T-helper 2 cell (primary cell): ENCODE measurements at regions not wholly inside any gene's neighbourhood (a gene's known extent, or its start where the extent isn't known, plus 50 kb on each side); places are given as distances from the start of the nearest gene placed in this dataset.
A peak's percentile ranks its signal among the peaks of the same experiment; 100 is the strongest.

ENCODE experiments used
- DNase-seq, 5 experiments: peaks; one replicate each; pipeline versions ENCODE4 v3.0.0 to v3.0.0-alpha.2; 2012 to 2022

- DNase-seq, result peak in 1 of 5 experiments; percentile 17
Observed at GRCh38 chr12:78406828-78407227, 457.7 kb upstream of the SYT1 start.

DNA sequence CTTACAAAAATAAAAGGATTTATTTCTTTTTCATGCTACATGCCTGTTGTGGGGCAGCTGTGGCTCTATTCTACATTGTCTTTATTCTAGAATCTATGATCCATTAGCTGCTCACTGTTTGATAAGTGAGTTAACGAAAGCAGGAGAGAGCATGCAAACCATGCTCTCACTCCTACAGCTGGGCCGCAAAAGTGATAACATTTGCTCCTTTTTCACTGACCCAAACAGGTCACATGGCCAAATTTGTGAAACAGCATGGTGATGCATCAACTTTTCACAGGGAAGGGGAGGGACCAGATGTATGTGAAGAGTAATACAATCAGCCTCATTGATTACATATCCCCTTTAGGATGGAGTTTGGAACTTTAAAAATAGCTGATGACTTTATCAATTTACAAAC, 456.9 kb upstream of the SYT1 start:
- DNase-seq, result no peak

DNA sequence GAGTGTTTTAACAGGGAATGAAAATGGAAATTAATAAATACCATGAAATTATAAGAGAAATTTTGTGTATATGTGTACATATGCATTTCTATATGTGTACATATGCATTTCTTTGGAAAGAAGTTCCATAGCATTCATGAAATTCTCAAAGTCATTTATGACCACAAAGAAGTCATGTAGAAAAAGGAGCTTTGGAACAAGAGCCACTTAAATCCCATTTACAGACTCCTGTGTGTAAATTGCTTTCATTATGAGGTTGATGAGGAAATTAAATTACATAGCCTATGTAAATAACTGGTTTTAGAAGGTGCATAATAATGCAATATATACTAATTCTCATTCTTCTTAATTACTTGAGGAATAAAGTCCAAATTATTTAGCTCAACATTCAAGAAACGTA, 450.5 kb upstream of the SYT1 start:
- DNase-seq, result no peak

DNA sequence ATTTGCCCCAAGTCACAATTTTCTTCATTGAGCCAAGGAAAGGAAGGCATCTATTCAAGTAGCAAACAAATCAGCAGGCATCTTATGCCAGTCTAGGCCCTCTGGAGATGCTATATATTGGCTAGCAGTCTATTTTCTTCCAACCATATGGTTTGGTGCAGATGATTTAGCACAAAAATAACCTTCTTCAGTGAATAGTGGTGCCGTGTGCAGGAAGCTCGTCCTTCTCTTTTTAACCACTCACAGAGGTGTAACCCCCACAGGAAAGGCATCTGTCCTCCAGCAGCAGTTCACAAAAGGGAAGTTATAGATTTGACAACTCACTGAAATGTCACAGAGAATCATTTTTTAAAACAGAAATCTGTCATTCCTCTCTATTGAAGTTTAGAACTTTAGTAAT, 445.7 kb upstream of the SYT1 start:
- no peak for DNase-seq

- DNase-seq, result no peak
Observed at GRCh38 chr12:78419513-78419912, 445.1 kb upstream of the SYT1 start.

- DNase-seq, result no peak
Observed at GRCh38 chr12:78420991-78421390, 443.6 kb upstream of the SYT1 start.

DNA sequence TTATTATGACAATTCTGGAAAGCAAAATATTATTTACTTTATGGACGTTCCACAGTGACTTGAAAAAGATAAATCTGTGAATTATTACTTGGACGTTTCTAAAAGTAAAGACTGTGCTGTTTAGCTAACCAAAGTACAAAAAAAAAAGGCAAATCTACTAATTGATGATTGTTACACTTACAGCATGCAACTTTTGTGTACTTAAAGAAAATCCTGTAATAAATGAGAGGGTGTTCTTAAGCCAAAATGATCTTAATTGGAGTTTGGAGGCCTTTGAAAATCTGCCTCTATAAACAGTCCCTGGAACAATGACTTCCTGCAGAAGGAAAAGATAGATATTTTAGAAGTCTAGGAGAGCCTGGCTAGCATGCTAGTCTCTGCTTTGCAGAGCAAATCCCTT, 434.0 kb upstream of the SYT1 start:
- DNase-seq, result no peak

GRCh38 chr12:78431931-78432330, 432.6 kb upstream of the SYT1 start:
- DNase-seq, result no peak

- DNase-seq, result no peak
Observed at GRCh38 chr12:78439666-78440065, 424.9 kb upstream of the SYT1 start.

GRCh38 chr12:78441737-78442453, 422.7 kb upstream of the SYT1 start:
- no peak for DNase-seq

GRCh38 chr12:78442454-78442801, 422.1 kb upstream of the SYT1 start:
- DNase-seq, result no peak

DNA sequence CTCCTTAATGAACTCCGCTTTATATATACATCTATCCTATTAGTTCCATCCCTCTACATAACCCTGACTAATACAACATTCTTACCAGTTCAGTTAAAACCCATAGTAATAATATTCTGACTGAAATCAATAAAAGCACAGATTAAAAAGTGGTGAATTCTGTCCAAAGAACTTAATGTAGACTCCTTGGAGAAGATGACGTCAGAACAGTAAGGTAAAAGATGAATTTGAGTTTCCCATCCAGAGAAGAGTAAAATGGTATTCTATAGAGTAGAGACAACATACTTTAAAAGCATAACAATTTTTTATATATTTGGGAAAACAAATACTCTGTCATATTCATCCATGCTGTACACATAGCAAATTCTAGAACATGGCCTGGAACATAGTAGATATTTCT, 418.0 kb upstream of the SYT1 start:
- no peak for DNase-seq

DNA sequence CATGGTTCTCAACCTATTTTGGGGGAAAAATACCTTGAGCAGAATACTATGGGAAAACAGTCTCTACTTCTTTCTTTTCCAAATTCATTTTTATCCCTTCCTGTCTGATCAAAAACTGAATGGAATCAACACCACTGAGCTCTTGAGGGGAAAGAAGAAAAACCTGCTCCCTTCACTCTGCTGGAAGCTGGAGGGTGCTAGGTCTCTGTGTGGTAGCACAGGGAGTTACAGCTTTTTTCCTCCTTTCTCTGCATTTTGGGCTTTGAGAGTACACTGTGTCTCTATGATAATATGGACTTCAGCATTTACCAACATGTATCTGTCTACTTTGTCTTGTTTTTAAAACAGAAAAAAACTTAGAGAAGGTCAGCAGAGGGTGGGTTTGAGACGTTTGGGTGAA, 417.2 kb upstream of the SYT1 start:
- DNase-seq, result no peak

- DNase-seq, result no peak
Observed at GRCh38 chr12:78448692-78449091, 415.9 kb upstream of the SYT1 start.

- DNase-seq, result peak in 1 of 5 experiments; percentile 1
Observed at GRCh38 chr12:78455991-78456390, 408.6 kb upstream of the SYT1 start.

DNA sequence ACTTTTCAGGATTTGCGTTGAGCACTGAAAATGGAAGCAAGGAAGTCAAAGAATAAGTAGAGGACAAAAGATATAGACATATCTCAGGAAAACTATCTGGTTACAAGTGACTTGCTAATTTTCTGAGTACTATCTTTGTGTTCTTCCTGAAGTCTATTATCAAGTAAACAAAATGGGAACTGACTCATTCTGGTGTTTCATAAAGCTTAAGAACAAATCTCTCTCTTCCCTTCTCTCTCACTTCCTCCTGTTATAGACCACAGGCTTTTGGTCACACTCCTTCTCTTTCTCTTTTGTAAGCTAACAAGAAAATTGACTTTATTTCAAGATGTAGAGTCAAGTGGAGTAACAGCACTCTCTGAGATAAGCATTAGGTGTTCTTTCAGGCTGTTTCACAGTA, 406.6 kb upstream of the SYT1 start:
- peak in 1 of 5 experiments; percentile 21 for DNase-seq

GRCh38 chr12:78470354-78471195, 394.0 kb upstream of the SYT1 start:
- peak in 1 of 5 experiments; percentile 1 for DNase-seq

GRCh38 chr12:78473136-78473535, 391.4 kb upstream of the SYT1 start:
- no peak for DNase-seq

DNA sequence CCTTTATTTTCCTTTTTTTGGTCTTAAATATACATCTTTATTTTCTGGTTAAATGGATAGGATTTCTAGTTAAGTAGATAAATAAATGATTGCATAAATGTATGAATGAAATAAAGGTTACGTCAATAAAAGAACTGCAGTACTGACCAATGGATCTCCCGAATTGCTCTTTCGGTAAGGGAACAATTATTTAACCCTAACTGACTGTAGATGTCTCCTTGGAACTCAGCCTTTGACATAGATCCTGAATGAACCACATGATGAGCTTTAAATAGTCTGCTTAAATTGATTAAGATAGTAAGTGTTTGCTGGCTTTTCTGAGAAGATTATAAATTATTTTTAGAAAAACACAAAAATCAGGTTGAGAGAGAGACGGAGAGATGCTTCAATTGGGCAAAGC, 391.0 kb upstream of the SYT1 start:
- DNase-seq, result no peak

DNA sequence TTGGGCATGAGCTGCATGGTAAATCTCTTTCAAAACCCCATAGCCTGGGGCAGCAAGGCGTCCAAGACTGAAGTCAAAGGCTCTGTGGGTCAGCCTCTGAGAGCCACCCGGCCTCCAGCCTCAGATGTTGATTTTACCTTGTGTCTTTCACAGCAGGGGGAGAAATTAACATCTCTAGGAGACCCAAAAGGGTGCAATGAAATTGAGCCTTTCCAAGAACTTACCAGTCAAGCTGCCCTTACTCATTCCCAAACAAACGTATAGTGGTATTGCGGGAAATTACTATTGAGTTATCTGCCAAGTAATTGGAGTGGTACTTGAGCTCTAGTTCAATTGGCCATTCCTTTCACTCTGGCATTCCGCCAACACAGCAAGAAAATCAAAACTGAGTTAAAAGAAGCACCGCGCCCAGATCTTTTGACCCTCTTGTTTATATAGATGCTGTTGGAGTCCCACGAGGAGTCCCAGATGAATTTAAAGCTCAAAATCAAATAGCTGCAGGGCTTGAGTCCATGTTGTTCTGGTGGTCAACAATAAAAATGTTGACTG, 380.7 kb upstream of the SYT1 start:
- no peak for DNase-seq

DNA sequence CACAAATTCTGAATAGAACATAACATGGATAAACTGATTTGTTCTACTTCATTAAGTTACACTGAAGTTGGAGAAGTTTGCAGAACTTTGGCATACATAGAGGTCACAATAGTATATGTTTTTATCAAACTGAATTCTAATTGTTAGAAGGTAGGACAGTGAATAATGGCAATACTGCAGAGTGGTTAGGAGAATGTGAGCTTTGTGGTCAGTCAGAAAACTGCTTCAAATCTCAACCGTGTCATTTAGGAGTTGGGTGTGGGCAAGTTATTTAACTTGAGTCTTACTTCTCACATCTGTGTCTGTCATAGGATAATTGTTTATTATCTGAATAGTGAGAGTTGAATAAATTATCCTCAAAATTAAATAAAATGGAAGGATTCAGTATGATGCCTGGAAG, 374.6 kb upstream of the SYT1 start:
- no peak for DNase-seq

- DNase-seq, result no peak
Observed at GRCh38 chr12:78490861-78491260, 373.7 kb upstream of the SYT1 start.

DNA sequence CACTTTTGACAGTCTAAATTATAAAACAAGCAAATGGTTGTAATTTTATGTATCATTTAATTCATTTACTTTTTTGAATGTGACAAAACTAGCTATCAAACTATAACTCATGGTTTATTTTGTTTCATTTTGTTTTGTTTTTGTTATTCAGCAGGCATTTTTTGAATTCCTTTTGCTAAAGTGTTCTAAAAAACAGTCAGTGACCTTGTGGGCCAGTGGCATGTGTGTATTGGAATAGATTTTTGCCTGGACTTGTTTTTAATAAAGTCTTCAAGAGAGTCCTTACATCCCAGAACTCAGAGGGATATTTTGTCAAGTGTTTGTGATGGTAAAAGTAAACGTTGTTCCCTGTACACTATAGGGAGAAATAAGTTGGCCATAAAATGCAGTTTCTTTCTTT, 369.7 kb upstream of the SYT1 start:
- DNase-seq, result no peak

DNA sequence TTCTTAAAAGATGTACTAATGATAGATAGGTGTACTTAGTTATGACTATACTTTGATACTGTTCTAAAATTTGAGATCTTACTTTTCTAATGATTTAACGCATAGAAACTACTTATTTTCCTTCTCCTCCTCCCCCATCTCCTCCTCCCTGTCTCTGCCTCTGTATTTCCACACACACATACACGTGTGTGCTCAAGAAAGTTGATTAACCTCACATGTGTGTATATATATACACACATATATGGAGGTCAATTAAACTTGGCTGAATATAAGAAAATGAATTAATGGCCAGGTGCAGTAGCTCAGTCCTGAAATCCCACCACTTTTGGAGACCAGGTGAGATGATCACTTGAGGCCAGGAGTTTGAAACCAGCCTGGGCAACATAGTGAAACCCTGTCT, 362.7 kb upstream of the SYT1 start:
- no peak for DNase-seq
